ENCODE measurements at regions not wholly inside any gene's neighbourhood (a gene's known extent, or its start where the extent isn't known, plus 50 kb on each side); places are given as distances from the start of the nearest gene placed in this dataset.

GRCh38 chr18:25883091-25883490 is 207.3 kb downstream of the SS18 start:
- Histone ChIP-seq H3K9ac (replicated peaks; ENCODE audit: extremely low read depth, insufficient read depth, low read length) (no peak overlapping the region), H3K4me2 (ENCODE audit: insufficient read depth, low read length) (no peak overlapping the region), H3K79me2 (ENCODE audit: control insufficient read depth, insufficient read depth, low read length) (no peaks in the 10 kb centered on the region), H2AFZ (ENCODE audit: low read depth, low read length) (no peak overlapping the region), H4K20me1 (replicated peaks; ENCODE audit: control insufficient read depth, extremely low read depth, insufficient read depth, low read length) (no peaks in the 10 kb centered on the region), H3K4me1 (ENCODE audit: control insufficient read depth, extremely low read depth, insufficient read depth, low read length) (no peaks in the 10 kb centered on the region), H3K4me3 (replicated peaks in 1 of 3; ENCODE audit: insufficient read depth in 1 of 3, low read depth in 1 of 3, low read length in 3 of 3) (no peak overlapping the region), H3K27ac (ENCODE audit: insufficient read depth, low read depth, low read length) (no peak overlapping the region), H3K27me3 (ENCODE audit: control insufficient read depth in 2 of 2, insufficient read depth in 2 of 2, low read length in 2 of 2) (peaks cover 1 to 12% of the 10 kb centered on the region in 2 experiments), H3K9me1 (replicated peaks; ENCODE audit: control insufficient read depth, extremely low read depth, insufficient read depth, low read length) (no peaks in the 10 kb centered on the region), H3K36me3 (ENCODE audit: control insufficient read depth in 2 of 2, extremely low read depth in 1 of 2, insufficient read depth in 2 of 2, low read length in 2 of 2) (no peaks in the 10 kb centered on the region), H3K9me3 (replicated peaks; ENCODE audit: control insufficient read depth, insufficient read depth, low read length) (no peaks in the 10 kb centered on the region)
- ChIA-PET POLR2A (no interaction called here), CTCF (interaction anchor here (1.0 to 1.6 kb wide), 3 partner anchors 8 to 12 kb away, joined by 3 read pairs; no protein-coding TSS in a partner anchor)
- dilution Hi-C loops (cut with MboI; ENCODE audit: extremely low pct_ligation_motif_present, low sequenced_read_pairs) = no loop called here
- BruUV-seq (replicated peaks) = no TSS peak
- intact Hi-C loops (cut with micrococcal nuclease) = no loop called here
- no peak for TF ChIP-seq JUN (IDR thresholded peaks at IDR 0.05; ENCODE audit: borderline replicate concordance, insufficient read depth, insufficient read length, low read depth)
- no peak for TF ChIP-seq MAX (IDR thresholded peaks at IDR 0.05; ENCODE audit: insufficient read depth, insufficient read length)
- TF ChIP-seq CTCF (IDR thresholded peaks at IDR 0.05; ENCODE audit: extremely low read depth in 1 of 2, insufficient read depth in 1 of 2, low read depth in 1 of 2, low read length in 2 of 2) = no peak
- no peak for TF ChIP-seq POLR2A (IDR thresholded peaks at IDR 0.05; ENCODE audit: low read depth, low read length)
- TF ChIP-seq GATA2 (IDR thresholded peaks at IDR 0.05; ENCODE audit: insufficient read depth, insufficient read length, low read depth, low read length) = no peak
- DNase-seq (ENCODE audit: low read depth, low spot score) (no peak), FAIRE-seq (no peak)

DNA sequence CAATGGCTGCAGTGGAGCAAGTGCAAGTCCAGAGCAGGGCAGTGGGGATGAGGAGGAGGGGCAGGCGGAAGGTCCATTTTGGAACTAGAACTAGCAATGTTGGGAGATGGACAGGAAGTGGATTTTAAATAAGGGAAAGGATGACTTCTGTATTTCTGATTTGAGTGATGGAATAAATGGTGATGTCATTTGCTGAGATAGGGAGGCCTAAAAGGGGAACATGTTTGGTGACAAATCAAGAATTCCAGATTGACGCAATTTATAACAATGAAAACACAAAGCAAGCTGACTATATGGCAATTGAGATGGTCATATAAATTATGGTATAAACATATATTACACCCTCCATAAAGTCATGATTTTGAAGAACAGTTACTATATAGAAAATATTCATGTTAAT is 209.3 kb downstream of the SS18 start:
- no peak for FAIRE-seq
- H4K20me1 ChIP-seq (replicated peaks; ENCODE audit: control insufficient read depth, extremely low read depth, insufficient read depth, low read length) = no peaks in the 10 kb centered on the region
- TF ChIP-seq POLR2A (IDR thresholded peaks at IDR 0.05; ENCODE audit: low read depth, low read length) (no peak), MAX (IDR thresholded peaks at IDR 0.05; ENCODE audit: insufficient read depth, insufficient read length) (no peak)

More for the DNA sequence above, 209.3 kb downstream of the SS18 start:
- no TSS peak for BruUV-seq (replicated peaks)
- no peak for DNase-seq (ENCODE audit: low read depth, low spot score)
- ChIA-PET CTCF (no interaction called here), POLR2A (no interaction called here)
- H3K36me3 ChIP-seq (ENCODE audit: control insufficient read depth in 2 of 2, extremely low read depth in 1 of 2, insufficient read depth in 2 of 2, low read length in 2 of 2) = no peaks in the 10 kb centered on the region
- no peak overlapping the region for H3K27ac ChIP-seq (ENCODE audit: insufficient read depth, low read depth, low read length)
- no peaks in the 10 kb centered on the region for H3K4me1 ChIP-seq (ENCODE audit: control insufficient read depth, extremely low read depth, insufficient read depth, low read length)
- dilution Hi-C loops (cut with MboI; ENCODE audit: extremely low pct_ligation_motif_present, low sequenced_read_pairs) = no loop called here
- no peak overlapping the region for H3K4me2 ChIP-seq (ENCODE audit: insufficient read depth, low read length)
- no peak overlapping the region for H2AFZ ChIP-seq (ENCODE audit: low read depth, low read length)
- intact Hi-C loops (cut with micrococcal nuclease) = no loop called here
- H3K9me1 ChIP-seq (replicated peaks; ENCODE audit: control insufficient read depth, extremely low read depth, insufficient read depth, low read length) = no peaks in the 10 kb centered on the region
- H3K79me2 ChIP-seq (ENCODE audit: control insufficient read depth, insufficient read depth, low read length) = no peaks in the 10 kb centered on the region
- H3K9ac ChIP-seq (replicated peaks; ENCODE audit: extremely low read depth, insufficient read depth, low read length) = no peak overlapping the region
- no peak overlapping the region for H3K4me3 ChIP-seq (replicated peaks in 1 of 3; ENCODE audit: insufficient read depth in 1 of 3, low read depth in 1 of 3, low read length in 3 of 3)
- H3K27me3 ChIP-seq (ENCODE audit: control insufficient read depth in 2 of 2, insufficient read depth in 2 of 2, low read length in 2 of 2) = peaks cover 1 to 17% of the 10 kb centered on the region in 2 experiments
- H3K9me3 ChIP-seq (replicated peaks; ENCODE audit: control insufficient read depth, insufficient read depth, low read length) = no peaks in the 10 kb centered on the region
